Ecto neural progenitor cell (in vitro differentiated cells): ENCODE measurements at regions not wholly inside any gene's neighbourhood (a gene's known extent, or its start where the extent isn't known, plus 50 kb on each side); places are given as distances from the start of the nearest gene placed in this dataset.

ENCODE experiments used
- DNase-seq: peaks from one replicate; pipeline ENCODE4 v3.0.0-alpha.2; 2018; ENCODE audit warnings: low spot score

GRCh38 chr6:110033101-110033500 is 55.0 kb downstream of the GPR6 start:
- DNase-seq, result no peak

GRCh38 chr6:110033749-110034666 is 55.9 kb downstream of the GPR6 start:
- DNase-seq, result no peak

- DNase-seq, result no peak
Measured at GRCh38 chr6:110034667-110035036, 56.5 kb downstream of the GPR6 start.

GRCh38 chr6:110035321-110035720 is 57.2 kb downstream of the GPR6 start:
- DNase-seq, result no peak

- DNase-seq, result no peak
Measured at GRCh38 chr6:110036408-110037302, 58.5 kb downstream of the GPR6 start.

GRCh38 chr6:110037726-110038295 is 59.7 kb downstream of the GPR6 start:
- no peak for DNase-seq

GRCh38 chr6:110039364-110039980 is 61.4 kb downstream of the GPR6 start:
- DNase-seq, result peak; percentile 85

GRCh38 chr6:110039981-110040383 is 61.9 kb downstream of the GPR6 start:
- peak; percentile 59 for DNase-seq

GRCh38 chr6:110040716-110041115 is 62.6 kb downstream of the GPR6 start:
- DNase-seq, result no peak

GRCh38 chr6:110041126-110041525 is 63.0 kb downstream of the GPR6 start:
- DNase-seq, result no peak

- DNase-seq, result no peak
Measured at GRCh38 chr6:110041830-110042229, 63.7 kb downstream of the GPR6 start.

- DNase-seq, result no peak
Measured at GRCh38 chr6:110042670-110043296, 64.7 kb downstream of the GPR6 start.

- DNase-seq, result no peak
Measured at GRCh38 chr6:110043366-110043994, 65.4 kb downstream of the GPR6 start.

- DNase-seq, result no peak
Measured at GRCh38 chr6:110044096-110044495, 66.0 kb downstream of the GPR6 start.

- DNase-seq, result no peak
Measured at GRCh38 chr6:110044622-110045021, 66.5 kb downstream of the GPR6 start.

- DNase-seq, result no peak
Measured at GRCh38 chr6:110048221-110048875, 70.2 kb downstream of the GPR6 start.

GRCh38 chr6:110049696-110050439 is 71.8 kb downstream of the GPR6 start:
- DNase-seq, result no peak
